HL-60 (cell line): ENCODE measurements at regions not wholly inside any gene's neighbourhood (a gene's known extent, or its start where the extent isn't known, plus 50 kb on each side); places are given as distances from the start of the nearest gene placed in this dataset.

Source experiments
- CTCF ChIP-seq: IDR thresholded peaks from one replicate; pipeline ENCODE4 v1.5.1; 2011; ENCODE audit warnings: low read length, control low read depth, inconsistent platforms; ENCODE audit not compliant: insufficient read depth
- POLR2AphosphoS5 ChIP-seq: IDR thresholded peaks from 2 replicates; pipeline ENCODE4 v1.6.1; 2012; ENCODE audit warnings: low read depth

- TF ChIP-seq CTCF: no peak
- TF ChIP-seq POLR2AphosphoS5: no peak
These were observed 114.5 kb downstream of the TMA16 start for GRCh38 chr4:163609019-163609418.
